NCI-H2029 treated with DMSO at 0.1 percent for 48 hours (cell line): ENCODE measurements at regions not wholly inside any gene's neighbourhood (a gene's known extent, or its start where the extent isn't known, plus 50 kb on each side); places are given as distances from the start of the nearest gene placed in this dataset.
A peak's percentile ranks its signal among the peaks of the same experiment; 100 is the strongest.
"Not testable (repeated sequence)": the region's sequence is repeated elsewhere in the genome, so short reads cannot be mapped to it uniquely, and the experiment has no call there.

Experiments used
- DNase-seq: peaks from one replicate; lab custom pipeline; 2025; lab: John Stamatoyannopoulos, UW

GRCh38 chr11:86167499-86168164 is 76.9 kb upstream of the EED start:
- DNase-seq, result no peak

DNA sequence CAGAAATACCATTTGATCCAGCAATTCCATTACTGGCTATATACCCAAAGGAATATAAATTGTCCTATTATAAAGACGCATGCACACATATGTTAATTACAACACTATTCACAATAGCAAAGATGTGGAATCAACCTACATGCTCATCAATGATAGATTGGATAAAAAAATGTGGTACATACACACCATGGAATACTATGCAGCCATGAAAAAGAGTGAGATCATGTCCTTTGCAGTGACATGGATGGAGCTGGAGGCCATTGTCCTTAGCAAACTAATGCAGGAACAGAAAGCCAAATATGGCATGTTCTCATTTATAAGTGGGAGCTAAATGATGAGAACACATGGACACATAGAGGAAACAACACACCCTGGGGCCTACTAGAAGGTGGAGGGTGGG is 78.3 kb upstream of the EED start:
- not testable (repeated sequence) for DNase-seq

GRCh38 chr11:86164106-86164505 is 80.4 kb upstream of the EED start:
- no peak for DNase-seq

DNA sequence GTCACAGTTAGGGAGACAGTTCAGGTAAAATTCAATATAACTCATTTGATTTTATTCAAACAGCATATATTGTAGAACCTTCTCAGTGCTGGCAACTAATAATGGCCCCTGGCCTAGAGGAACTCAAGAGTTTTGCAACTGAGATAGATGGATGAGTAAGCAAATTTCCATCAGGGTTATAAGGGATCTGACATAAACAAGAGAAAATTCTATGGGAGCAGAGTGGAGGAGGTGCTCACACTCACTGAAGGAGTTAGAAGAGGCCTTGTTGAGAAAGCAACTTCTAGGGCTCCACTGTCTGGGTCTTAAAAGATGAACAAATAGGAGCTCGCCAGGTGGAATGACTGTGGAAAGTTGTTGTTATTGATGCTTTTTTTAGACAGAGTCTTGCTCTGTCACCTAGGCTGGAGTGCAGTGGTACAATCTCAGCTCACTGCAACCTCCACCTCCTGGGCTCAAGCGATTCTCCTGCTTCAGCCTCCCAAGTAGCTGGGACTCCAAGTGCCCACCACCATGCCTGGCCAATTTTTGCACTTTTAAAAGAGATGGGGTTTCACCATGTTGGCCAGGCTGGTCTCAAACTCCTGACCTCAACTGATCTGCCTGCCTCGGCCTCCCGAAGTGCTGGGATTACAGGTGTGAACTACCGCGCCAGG is 81.2 kb upstream of the EED start:
- not testable (repeated sequence) for DNase-seq

DNA sequence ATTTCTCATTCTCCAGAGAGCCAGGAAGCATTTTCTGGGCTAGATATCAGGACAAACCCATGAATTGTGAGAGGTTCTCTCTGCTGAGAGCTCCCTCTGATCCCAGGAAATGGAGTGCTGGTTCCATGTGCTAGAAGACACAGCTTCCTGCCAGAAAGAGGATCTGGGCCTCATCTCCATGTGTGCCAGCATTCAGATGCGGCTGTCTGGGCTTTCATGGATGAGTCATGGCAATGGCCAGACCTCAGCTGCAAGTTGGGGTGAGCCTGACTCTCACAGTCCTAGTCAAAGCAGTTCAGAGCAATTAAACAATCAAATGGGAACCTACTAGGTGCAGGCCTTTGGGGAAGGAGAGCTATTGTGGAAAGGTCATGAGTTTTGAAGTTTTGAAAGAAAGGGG is 82.3 kb upstream of the EED start:
- no peak for DNase-seq

DNA sequence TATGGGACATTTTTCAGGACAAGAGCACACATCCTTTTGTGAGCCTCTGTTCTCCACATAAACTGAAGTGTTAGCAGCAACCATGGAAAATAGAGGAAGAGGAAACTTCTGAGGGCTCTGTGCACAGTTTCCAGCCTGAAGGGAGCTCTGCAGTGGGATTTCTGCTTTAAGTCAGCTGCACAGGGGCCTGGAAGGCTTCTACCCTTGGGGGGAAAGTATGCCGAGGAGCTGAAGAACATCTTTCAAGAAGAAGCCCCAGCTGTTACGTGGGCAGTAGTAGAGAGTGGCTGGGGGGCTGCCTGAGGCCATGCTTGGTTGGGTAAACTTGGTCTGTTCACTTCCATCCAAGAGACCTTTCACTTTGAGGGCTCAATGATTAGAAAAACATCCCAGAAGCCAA is 82.7 kb upstream of the EED start:
- no peak for DNase-seq

- no peak for DNase-seq
Observed at GRCh38 chr11:86161336-86161735, 83.2 kb upstream of the EED start.

- DNase-seq, result peak; percentile 21
Observed at GRCh38 chr11:86160541-86161149, 83.9 kb upstream of the EED start.

GRCh38 chr11:86159581-86159891 is 85.0 kb upstream of the EED start:
- no peak for DNase-seq

- no peak for DNase-seq
Observed at GRCh38 chr11:86158704-86159580, 85.6 kb upstream of the EED start.

- DNase-seq, result no peak
Observed at GRCh38 chr11:86157797-86158378, 86.7 kb upstream of the EED start.

DNA sequence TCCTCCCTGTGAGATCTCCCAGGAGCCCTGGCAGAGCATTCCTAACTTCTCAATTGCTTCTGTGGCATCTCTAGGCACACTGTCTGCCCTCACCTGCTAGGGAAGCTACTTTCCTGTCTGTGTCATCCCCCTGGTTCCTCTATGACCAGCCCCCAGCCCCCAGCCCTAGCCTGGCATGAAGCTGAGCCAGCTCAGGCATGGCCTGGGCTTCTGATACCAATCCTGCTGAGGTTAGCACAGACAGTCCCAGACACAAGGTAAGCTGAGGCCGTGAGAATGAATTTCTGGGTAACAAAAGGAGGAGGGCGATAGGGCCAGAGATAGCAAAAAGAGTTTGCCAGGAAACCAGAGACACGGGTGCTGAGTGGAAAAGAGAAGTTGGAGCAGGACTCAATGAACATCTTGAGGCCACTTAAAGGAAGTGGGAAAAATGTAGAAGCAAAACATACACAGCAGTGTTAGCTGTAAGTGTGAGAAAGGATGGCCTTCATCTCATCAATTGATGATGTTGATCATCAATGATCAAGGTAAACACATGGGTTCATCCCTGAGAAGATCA is 87.6 kb upstream of the PICALM start:
- no peak for DNase-seq

DNA sequence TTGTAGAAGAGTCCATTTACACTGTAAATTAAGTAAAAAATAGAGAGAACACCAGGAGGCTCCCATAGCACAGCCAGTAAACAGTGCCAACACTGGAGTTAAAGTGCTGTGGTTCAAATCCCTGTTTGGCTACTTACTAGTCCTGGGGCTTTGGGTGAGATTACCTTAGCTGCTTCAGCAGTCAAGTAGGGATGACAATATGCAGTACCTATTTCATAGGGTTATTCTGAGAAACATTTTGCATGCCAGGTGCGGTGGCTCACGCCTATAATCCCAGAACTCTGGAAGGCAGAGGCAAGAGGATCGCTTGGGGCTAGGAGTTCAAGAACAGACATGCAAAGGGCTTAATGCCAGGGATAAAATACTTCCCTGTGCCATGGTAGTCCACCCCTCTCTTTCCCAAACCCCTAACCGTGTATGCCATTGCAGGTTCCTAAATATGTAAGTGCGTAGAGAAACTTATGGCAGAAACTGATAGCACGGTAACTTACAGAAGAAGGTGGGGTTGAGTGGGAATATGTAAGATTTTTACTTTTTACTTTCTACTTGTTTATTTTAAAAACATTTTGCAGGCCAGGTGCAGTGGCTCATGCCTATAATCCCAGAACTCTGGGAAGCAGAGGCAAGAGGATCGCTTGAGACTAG is 86.4 kb upstream of the PICALM start:
- no peak for DNase-seq

- DNase-seq, result no peak
Observed at GRCh38 chr11:86153439-86153838, 84.6 kb upstream of the PICALM start.

DNA sequence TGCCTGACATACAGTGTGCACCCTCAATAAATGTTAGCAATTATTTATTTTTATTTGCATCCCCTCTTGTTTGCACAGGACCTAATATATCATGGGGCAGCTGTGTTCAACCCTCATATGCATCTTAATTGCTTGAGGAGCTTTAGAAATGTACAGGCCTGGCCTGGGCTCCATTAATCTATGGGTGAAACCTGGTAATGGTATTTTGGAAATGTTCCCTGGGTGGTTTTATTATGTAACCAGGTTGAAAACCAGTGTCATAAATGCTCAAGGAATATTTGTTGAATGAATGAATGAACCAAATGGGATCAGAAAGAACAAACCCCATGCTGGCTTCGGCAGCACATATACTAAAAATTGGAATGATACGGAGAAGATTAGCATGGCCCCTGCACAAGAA is 84.0 kb upstream of the PICALM start:
- no peak for DNase-seq

DNA sequence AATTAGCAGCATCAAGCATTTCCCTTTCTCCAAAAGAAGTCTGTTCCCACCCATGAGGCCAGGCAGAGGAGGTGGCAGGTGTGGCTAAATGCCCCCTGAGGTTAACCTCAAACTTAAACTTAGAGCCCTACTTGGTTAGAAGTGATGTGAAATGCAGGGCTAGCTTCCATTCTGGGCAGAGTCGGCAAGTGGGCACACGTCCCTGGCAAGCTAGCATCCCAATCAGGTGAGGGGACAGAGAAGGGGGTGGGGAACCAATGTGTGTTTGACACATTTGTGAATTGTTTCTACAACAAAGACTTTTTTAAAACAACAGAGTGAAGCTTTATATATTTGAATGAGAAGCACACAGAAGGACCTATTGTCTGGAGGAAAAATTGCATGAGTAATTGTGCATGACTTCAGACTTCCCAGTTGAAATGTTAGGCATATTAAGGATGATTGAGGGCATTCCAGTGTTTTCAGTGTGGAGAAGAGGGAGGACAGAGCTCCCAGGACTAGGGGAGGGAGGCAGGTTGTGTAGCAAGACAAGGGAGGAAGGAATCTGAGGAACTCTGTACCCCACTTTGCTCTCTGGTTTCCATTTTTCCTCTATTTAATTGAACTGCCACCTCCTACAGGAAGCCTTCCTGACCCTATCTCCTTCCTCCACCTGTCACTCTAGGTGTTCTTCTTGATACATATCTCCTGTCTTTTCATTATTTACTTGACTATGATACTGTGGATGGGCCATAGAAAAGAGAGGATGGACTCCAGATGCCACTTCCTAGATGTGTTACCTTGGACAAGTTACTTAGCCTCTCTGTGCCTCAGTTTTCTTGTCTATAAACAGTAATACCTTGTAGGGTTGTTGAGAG is 83.3 kb upstream of the PICALM start:
- DNase-seq, result no peak

DNA sequence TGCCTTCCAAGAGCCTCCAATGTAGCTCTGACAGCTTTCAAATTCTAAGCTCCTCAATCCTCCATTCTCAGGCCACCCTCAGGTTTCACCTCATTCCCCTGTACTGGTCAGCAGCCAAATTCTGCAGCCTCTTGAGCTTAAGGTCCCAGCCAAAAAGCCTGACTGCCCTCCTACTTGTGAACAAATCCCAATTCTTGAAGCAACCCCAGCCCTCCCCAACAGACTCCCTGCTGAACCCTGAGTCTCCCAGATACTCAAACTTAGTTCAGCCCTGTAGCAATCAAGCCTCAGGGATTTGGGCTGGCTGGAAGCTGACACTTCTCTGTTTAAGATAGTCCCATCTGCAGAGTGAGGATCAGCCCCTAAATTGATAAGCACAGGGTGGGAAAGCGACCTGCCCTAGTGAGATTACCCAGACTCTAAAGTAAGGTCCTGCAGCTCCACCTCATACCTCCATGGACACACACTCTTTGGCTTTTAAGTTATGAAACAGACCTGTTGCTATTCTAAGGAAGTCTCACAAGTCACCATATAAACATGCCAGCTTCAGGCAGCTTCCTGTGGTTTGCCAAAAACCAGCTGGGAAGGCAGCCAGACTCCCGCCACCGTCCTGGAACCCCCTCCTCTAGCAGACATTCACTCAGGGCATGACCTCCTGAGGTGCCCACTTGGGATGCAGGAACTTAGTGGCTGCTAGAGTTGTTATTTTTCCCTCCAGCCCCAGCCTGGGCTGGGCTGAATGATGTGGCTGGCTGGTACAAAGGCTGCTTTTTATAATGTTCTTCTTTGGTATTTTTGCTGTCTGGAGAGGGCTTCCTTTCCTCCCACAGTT is 82.5 kb upstream of the PICALM start:
- DNase-seq, result no peak

- no peak for DNase-seq
Observed at GRCh38 chr11:86150847-86151173, 81.9 kb upstream of the PICALM start.

GRCh38 chr11:86149792-86150191 is 80.9 kb upstream of the PICALM start:
- no peak for DNase-seq

DNA sequence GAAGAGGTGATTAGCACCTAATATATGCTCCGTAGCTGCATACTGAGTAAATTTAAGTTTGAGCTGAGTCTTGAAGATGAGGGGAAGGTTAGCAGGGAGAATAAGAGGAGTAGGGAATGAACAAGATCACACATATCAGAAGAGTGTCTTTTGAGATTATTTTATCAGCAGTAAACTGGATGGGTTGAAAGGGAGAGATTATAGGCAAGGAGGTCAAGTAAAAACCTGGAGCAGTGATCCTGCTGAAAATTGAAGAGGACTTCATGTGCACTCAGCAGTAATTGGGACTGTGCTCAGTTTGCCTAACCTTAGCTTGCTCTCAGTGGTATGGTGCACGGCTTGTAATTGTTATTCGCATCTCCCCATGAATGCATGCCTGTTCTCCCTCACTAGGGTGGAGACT is 79.5 kb upstream of the PICALM start:
- DNase-seq, result no peak
